ENCODE measurements at regions not wholly inside any gene's neighbourhood (a gene's known extent, or its start where the extent isn't known, plus 50 kb on each side); places are given as distances from the start of the nearest gene placed in this dataset.

GRCh38 chr2:14551069-14551468 is 81.4 kb upstream of the LRATD1 start:
- no peak for TF ChIP-seq CTCF (conservative IDR thresholded peaks at IDR 0.05 in 1 of 2, IDR thresholded peaks at IDR 0.05 in 1 of 2; ENCODE audit: low read depth in 1 of 2, low read length in 2 of 2)
- no peak for TF ChIP-seq EZH2 (IDR thresholded peaks at IDR 0.05; ENCODE audit: low read length, missing control alignments)
